Right ventricle myocardium inferior (tissue), 1 donor: ENCODE measurements at regions not wholly inside any gene's neighbourhood (a gene's known extent, or its start where the extent isn't known, plus 50 kb on each side); places are given as distances from the start of the nearest gene placed in this dataset.

Experiments used
- ATAC-seq: fragments of 200-7000 bp; cut with Tn5 transposase; one replicate; pipeline ENCODE4 v1.9.1; 2020; ENCODE audit warnings: mild to moderate bottlenecking, moderate library complexity
- DNase-seq: peaks from one replicate; pipeline ENCODE4 v3.0.0; 2021; ENCODE audit errors: missing footprints
- intact Hi-C: fragments of 100-400 bp; cut with DNase I; formaldehyde crosslinking; loops from one replicate; pipeline ENCODE4 v1.11.0; 2022
- donor health status: DM: no; HTN: yes; CAD: no; lungs with severe emphysema.

GRCh38 chr5:167861928-167862426 is 429.5 kb upstream of the WWC1 start:
- intact Hi-C loops, result no loop called here
- ATAC-seq (no peak), DNase-seq (no peak)

- ATAC-seq (no peak), DNase-seq (no peak)
- intact Hi-C loops, result no loop called here
Measured at GRCh38 chr5:167863883-167864282, 427.6 kb upstream of the WWC1 start.

GRCh38 chr5:167864801-167865200 is 426.6 kb upstream of the WWC1 start:
- intact Hi-C loops, result no loop called here
- ATAC-seq (no peak), DNase-seq (no peak)

DNA sequence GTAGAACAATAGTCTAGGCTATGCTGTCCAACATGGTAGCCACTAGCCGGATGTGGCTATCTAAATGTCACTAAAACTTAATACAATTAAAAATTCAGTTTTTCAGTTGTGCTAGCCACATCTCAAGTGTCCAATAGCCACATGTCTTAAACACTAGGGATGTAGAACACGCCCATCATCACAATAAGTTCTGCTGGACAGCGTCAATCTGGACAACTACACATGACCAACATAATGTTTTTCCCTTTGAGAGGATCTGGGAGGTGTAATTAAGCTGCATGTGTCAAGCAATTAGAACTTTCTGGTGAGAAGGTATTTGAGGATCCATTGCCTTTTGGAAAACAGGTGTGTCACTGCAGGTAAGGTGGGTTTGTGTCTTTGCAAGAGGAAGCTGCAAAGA is 424.6 kb upstream of the WWC1 start:
- ATAC-seq, result no peak
- intact Hi-C loops, result no loop called here
- no peak for DNase-seq

GRCh38 chr5:167867281-167867680 is 424.2 kb upstream of the WWC1 start:
- no peak for ATAC-seq
- no peak for DNase-seq
- intact Hi-C loops, result no loop called here

- intact Hi-C loops, result no loop called here
- no peak for ATAC-seq
Measured at GRCh38 chr5:167869125-167869524, 422.3 kb upstream of the WWC1 start.

DNA sequence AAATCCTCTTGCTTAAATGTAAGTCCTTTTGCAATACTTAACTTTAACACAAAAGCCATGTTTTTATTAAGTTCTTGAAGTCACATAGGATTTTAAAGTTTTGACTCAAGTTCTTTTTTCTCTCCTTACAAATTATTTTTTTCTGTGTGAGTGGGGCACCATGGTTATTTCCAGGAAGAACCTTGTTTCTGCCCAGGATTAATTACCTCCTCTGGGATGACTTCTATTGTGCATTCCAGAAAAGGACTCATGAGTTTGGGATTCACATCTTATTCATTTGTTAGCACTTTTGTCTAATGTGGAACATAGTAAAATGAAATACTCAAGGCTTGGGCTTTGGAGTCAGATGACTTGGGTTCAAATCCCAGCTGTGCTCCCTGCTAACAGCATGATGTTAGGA is 421.4 kb upstream of the WWC1 start:
- ATAC-seq (no peak), DNase-seq (no peak)
- intact Hi-C loops, result no loop called here

More at GRCh38 chr5:167869125-167869524, 422.3 kb upstream of the WWC1 start:
- DNase-seq, result no peak

DNA sequence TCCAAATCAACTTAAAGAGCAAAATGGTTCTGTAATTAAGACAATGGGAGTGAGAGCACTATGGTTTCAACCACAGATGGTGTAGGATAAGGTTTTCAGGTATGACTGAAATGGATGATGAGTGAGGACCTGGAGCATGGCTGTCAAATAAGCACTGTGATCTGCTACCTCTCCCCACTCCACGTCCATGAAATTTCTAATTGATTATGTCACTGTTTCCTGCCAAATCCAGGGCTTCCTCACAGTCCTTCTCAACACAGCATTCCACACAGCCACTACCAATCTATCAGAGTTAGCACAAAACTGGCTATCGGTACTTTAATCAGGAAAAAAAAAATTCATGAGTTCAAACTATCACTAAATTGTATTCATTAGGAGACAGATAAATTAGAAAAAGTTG is 420.4 kb upstream of the WWC1 start:
- no peak for DNase-seq
- no peak for ATAC-seq
- intact Hi-C loops, result no loop called here

DNA sequence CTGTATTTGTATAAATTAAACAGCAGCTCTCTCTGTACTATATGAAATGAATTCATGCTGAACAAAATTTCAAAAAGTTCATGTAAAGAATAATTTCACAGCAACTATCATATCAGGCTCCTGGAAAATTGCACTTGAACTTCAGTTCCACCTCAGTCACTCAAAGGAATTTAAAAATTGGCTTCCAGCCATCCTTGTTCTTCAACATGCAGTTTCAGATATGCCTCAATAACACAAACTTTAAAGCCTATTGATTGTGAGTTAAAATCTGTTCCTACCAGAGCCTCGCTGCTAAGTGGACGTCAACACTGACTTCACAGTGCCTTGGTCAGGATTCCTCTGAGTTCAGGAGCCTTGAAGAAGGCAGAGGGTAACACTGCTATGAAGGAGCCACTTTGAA is 418.7 kb upstream of the WWC1 start:
- ATAC-seq, result no peak
- intact Hi-C loops, result no loop called here
- DNase-seq, result no peak

DNA sequence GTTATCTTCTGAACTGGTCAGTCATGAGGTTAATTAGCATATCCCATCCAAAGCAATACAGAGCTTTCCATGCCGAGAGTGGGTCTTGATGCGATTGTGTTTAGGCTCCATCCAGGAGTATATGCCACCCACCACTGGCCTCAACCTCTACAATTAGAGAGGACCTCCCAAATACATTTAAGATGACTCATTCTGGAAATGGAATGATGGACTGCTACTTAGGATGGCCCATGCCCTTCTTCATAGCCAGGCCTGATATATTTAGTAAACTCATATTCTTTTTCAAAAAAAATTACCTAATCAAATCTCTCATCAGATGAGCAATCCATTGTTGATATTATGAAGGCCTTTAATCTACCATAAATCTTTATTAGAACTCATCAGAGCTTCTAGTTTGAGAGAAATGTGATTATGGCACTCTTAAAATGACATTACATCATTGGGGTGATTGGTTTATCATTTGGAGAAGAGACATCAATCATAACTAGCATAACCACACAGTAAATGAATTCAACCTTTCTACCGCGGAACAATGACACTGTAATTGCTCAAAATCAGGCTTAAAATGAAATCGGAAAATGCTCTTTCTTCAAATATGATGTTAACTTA is 414.2 kb upstream of the WWC1 start:
- intact Hi-C loops, result no loop called here
- ATAC-seq (no peak), DNase-seq (no peak)

- DNase-seq, result no peak
- no peak for ATAC-seq
- intact Hi-C loops, result no loop called here
Measured at GRCh38 chr5:167877924-167878323, 413.5 kb upstream of the WWC1 start.

GRCh38 chr5:167880420-167880819 is 411.0 kb upstream of the WWC1 start:
- DNase-seq (no peak), ATAC-seq (no peak)
- intact Hi-C loops, result no loop called here

DNA sequence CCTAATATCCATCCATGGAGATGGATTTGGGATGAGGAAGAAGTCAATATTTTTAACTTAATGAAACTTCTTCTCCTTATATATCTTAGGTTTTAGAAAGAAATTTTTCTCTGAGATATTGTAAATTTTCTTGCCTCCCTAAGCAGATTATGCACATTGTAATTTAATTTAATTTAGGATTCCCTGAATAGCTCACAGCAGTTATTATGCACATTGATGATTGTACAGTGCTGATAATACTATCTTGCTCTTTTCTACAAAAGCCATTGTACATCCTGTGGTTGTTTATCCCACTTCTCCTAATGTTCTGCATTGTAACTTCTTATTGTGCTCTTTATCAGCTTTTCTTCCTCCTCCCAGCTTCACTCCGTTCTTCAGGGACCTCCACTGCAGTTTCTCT is 410.4 kb upstream of the WWC1 start:
- ATAC-seq, result no peak
- intact Hi-C loops, result no loop called here

GRCh38 chr5:167886196-167886595 is 405.2 kb upstream of the WWC1 start:
- intact Hi-C loops, result no loop called here
- ATAC-seq, result no peak
- DNase-seq, result no peak

More for the DNA sequence above, 410.4 kb upstream of the WWC1 start:
- DNase-seq, result no peak

GRCh38 chr5:167888393-167888792 is 403.1 kb upstream of the WWC1 start:
- intact Hi-C loops, result no loop called here
- no peak for DNase-seq

GRCh38 chr5:167889276-167889675 is 402.2 kb upstream of the WWC1 start:
- intact Hi-C loops, result no loop called here
- ATAC-seq, result no peak
- DNase-seq, result no peak

More at GRCh38 chr5:167888393-167888792, 403.1 kb upstream of the WWC1 start:
- ATAC-seq, result no peak

DNA sequence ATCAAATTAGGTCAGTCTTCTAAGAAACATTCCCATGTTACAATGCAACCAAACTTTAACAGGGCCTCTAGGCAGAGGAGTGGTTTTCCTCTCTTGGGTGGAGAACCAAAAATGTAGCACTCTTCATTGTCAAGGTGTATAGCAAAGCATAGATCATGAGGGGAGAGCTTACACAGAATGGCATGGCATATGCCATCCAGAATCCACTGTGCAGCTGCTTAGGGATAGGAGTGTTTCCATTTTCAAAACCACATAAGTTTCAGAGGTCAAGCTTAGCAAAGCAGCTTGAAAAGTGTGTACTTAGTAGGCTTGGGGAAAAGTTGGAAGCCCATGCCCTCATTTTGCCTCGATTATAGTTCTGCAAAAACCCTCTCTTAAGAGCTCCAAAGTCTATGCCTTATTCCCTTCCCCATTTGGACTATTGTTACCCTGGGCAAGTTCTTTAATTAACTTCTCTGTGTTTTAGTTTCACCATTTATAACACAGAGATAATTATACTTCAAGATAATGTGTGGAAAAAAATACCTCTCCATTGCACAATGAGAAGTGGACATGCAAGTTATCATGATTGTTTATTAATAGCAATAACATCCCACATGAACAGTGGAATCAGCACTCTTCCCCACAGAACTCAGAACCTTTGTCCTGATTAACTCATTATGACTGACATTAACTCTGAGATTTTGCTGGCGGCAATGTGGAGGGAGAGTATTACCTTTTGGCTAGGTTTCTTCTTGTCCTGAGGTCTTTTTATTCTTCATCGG is 398.9 kb upstream of the WWC1 start:
- DNase-seq (no peak), ATAC-seq (peak; percentile 80)
- intact Hi-C loops, result loop anchor here (5.0 kb wide), 1 partner anchor 40 kb away; no protein-coding TSS in a partner anchor

- DNase-seq (no peak), ATAC-seq (no peak)
- intact Hi-C loops, result loop anchor here (5.0 kb wide), 1 partner anchor 39 kb away; no protein-coding TSS in a partner anchor
Measured at GRCh38 chr5:167893271-167893670, 398.2 kb upstream of the WWC1 start.

- intact Hi-C loops, result loop anchor here (5.0 kb wide), 1 partner anchor 37 kb away; no protein-coding TSS in a partner anchor
Measured at GRCh38 chr5:167894631-167895472, 396.6 kb upstream of the WWC1 start.

More at GRCh38 chr5:167894631-167895472, 396.6 kb upstream of the WWC1 start:
- DNase-seq (no peak), ATAC-seq (no peak)
